Lung (tissue), 11 donors: ENCODE measurements at regions not wholly inside any gene's neighbourhood (a gene's known extent, or its start where the extent isn't known, plus 50 kb on each side); places are given as distances from the start of the nearest gene placed in this dataset.

Experiments used
- ATAC-seq: fragments of 200-7000 bp; cut with Tn5 transposase; one replicate; pipeline ENCODE4 v1.9.1; 2020; ENCODE audit warnings: moderate number of reproducible peaks; ENCODE audit not compliant: insufficient read depth, low FRiP score
- DNase-seq, 3 donors: peaks; one replicate each; pipeline ENCODE4 v3.0.0-alpha.2; 2013 to 2017
- H3K27ac ChIP-seq, 2 donors: one replicate each; pipeline ENCODE4 v1.5.1; 2013; ENCODE audit warnings: mild to moderate bottlenecking in 2 of 2, moderate library complexity in 2 of 2, control low read depth in 1 of 2, inconsistent platforms in 1 of 2, low read depth in 1 of 2, low read length in 1 of 2
- H3K27me3 ChIP-seq, 3 donors: one replicate each; pipeline ENCODE4 v1.5.1; 2013; ENCODE audit warnings: low read length in 2 of 3; ENCODE audit not compliant: control insufficient read depth in 3 of 3, insufficient read depth in 3 of 3
- H3K36me3 ChIP-seq, 4 donors: one replicate each; pipeline ENCODE4 v1.5.1; 2013; ENCODE audit warnings: low read length in 4 of 4, mild to moderate bottlenecking in 1 of 4, moderate library complexity in 1 of 4; ENCODE audit not compliant: control insufficient read depth in 4 of 4, insufficient read depth in 4 of 4
- H3K4me1 ChIP-seq, 5 donors: one replicate each; pipeline ENCODE4 v1.5.1; 2013; ENCODE audit warnings: low read length in 5 of 5, mild to moderate bottlenecking in 2 of 5, moderate library complexity in 1 of 5; ENCODE audit not compliant: control insufficient read depth in 5 of 5, insufficient read depth in 5 of 5
- H3K4me3 ChIP-seq: one replicate; pipeline ENCODE4 v1.5.1; 2013; ENCODE audit warnings: mild to moderate bottlenecking, control low read depth, moderate library complexity
- H3K9ac ChIP-seq, 2 donors: one replicate each; pipeline ENCODE4 v1.5.1; 2013; ENCODE audit warnings: low read length in 2 of 2, control low read depth in 1 of 2; ENCODE audit not compliant: insufficient read depth in 1 of 2
- H3K9me3 ChIP-seq, 4 donors: one replicate each; pipeline ENCODE4 v1.5.1; 2013; ENCODE audit warnings: low read length in 3 of 4, mild to moderate bottlenecking in 1 of 4, moderate library complexity in 1 of 4; ENCODE audit not compliant: control insufficient read depth in 4 of 4, insufficient read depth in 3 of 4
- WGBS, 2 donors: extraction: QIAGEN DNeasy Blood & Tissue Kit; methylation state at CpG; one replicate each; pipeline ENCODE4 v1.1.7; 2013; 5-methylcytosine and 5-hydroxymethylcytosine counted together
- TF ChIP-seq, protein P1 (sequence below): IDR thresholded peaks from 2 replicates; pipeline ENCODE4 v1.5.1; 2012; ENCODE audit warnings: mild to moderate bottlenecking; ENCODE audit errors: control extremely low read depth, extremely low read depth
- donor health status: control.
- donor health status: control.
- donor health status: Bipolar disorder and iron deficiency.
- donor health status: healthy.
- donor health status: DM: yes; HTN: yes; CAD: no.

DNA sequence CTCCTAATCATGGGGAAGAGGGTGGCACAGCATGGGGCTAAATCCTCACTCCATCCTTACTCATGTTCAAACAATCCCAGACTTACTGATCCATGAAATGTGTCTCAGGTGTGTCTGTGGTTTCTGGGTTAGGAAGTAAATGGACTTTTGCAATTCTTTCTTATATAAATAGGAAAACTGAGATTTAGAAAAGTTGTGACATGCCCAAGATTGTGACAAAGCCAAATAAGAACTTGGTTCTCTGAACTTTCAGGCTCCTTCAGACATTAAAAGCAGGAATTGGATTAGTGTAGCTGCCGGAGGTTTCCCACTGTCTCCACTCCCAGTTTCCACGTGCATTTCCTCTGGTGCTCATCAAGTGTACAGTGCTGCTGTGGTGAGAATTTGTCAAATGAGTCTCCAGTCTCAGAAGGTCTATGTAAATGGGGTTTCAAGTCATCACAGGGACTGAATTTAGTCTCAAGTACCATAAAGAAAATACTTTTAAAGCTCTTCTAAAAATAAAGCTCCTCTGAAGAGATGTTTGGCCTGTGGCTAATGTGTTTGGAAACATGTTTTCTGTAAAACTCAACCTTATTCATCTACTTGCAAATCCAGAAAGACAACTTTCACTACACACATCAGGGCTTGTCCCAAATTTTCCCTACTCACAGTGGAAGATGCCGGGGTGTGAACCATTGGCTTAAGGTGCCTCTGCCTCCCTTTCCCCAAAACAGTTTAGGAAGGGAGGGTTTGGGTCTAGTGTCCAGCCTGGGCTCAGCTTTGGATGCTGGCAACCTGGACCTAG lies 115.2 kb downstream of the NGF start:
- ATAC-seq (no peak), DNase-seq (no peak)
- Histone ChIP-seq H3K4me1 (peaks cover 0 to 1% (median 0%) of the 10 kb centered on the region in 5 donors), H3K9me3 (peaks cover 0 to 5% (median 0%) of the 10 kb centered on the region in 4 donors), H3K4me3 (no peak overlapping the region), H3K27ac (no peak overlapping the region), H3K27me3 (no peaks in the 10 kb centered on the region), H3K36me3 (no peaks in the 10 kb centered on the region), H3K9ac (no peak overlapping the region)
- TF ChIP-seq, protein P1, sequence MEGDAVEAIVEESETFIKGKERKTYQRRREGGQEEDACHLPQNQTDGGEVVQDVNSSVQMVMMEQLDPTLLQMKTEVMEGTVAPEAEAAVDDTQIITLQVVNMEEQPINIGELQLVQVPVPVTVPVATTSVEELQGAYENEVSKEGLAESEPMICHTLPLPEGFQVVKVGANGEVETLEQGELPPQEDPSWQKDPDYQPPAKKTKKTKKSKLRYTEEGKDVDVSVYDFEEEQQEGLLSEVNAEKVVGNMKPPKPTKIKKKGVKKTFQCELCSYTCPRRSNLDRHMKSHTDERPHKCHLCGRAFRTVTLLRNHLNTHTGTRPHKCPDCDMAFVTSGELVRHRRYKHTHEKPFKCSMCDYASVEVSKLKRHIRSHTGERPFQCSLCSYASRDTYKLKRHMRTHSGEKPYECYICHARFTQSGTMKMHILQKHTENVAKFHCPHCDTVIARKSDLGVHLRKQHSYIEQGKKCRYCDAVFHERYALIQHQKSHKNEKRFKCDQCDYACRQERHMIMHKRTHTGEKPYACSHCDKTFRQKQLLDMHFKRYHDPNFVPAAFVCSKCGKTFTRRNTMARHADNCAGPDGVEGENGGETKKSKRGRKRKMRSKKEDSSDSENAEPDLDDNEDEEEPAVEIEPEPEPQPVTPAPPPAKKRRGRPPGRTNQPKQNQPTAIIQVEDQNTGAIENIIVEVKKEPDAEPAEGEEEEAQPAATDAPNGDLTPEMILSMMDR = no peak
- 65 to 75% methylated on average over 3 of the region's 3 CpGs for WGBS, 2 donors

DNA sequence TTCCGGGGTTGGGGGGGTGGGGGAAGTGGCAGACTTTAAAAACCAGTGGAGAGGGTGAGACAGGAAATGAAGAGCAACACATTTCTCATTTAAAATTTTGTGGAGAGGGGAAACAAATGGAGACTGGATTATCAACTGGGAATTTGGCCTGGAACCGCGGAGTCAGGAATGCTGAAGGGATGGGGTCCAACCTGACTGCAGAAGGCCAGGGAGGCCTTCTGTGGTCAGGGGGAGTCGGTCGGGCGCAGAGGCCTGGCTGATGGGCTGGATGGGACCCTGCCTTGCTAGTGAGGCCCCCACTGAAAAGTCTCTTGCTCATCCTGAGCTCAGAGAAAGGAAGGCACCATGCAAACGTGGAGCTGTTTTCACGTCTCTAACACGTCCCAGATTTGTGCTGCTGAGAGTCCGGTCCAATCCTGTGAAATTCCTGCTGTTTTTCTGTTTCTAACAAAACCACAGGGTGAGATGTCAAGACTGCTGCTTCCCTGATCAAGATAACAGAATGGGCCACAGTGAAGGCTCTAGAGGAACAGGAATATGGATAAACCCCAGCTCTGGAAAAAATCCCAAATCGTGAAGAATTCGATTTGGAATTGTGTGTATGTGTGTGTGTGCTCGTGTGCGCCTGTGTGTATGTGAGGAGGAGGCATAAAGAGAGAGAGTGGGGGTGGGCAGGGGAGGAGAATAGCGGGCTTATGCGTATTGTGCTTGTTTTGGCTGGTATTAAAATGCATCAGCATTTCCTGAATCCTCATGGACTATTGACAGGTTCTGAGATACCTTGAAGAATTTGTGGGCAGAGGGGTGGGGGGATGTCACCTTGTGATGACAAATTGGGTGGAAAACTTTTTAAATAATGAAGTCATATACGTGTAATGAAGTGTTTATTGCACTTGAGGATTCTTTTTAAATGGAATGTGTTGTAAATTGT lies 117.4 kb downstream of the NGF start:
- H3K27ac ChIP-seq = no peak overlapping the region
- H3K9me3 ChIP-seq = peaks cover 0 to 2% (median 0%) of the 10 kb centered on the region in 4 donors
- ATAC-seq (no peak), DNase-seq (no peak)
- no peaks in the 10 kb centered on the region for H3K36me3 ChIP-seq
- 83 to 90% methylated on average over 17 of the region's 17 CpGs for WGBS, 2 donors
- peaks cover 0 to 6% (median 0%) of the 10 kb centered on the region in 5 donors for H3K4me1 ChIP-seq
- no peak overlapping the region for H3K9ac ChIP-seq
- H3K27me3 ChIP-seq = no peaks in the 10 kb centered on the region
- no peak overlapping the region for H3K4me3 ChIP-seq
- TF ChIP-seq, protein P1 = no peak

DNA sequence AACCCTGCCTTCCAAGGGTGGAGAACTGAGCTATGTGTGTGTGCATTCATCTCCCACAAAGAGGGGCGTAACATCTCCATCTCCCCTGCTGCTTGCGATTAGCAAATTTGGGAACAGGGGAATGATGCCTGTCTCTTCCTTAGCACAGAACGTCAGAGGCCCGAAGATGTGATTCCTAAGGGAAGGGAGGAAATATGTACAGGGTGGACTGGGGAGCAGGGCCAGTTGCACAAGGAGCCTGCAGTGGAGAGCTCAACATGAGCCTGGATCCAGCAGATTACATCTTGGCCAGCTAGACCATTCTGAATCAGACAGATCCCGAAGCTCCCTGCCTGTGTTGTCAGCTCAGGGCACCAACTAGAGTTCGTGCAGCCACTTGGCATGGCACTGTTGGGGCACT lies 118.1 kb downstream of the NGF start:
- peaks cover 0 to 2% (median 0%) of the 10 kb centered on the region in 4 donors for H3K9me3 ChIP-seq
- WGBS, 2 donors = 79 to 83% methylated on average over 6 of the region's 6 CpGs
- no peak overlapping the region for H3K4me3 ChIP-seq
- H3K4me1 ChIP-seq = peaks cover 0 to 6% (median 0%) of the 10 kb centered on the region in 5 donors
- no peak for ATAC-seq
- H3K9ac ChIP-seq = no peak overlapping the region
- TF ChIP-seq, protein P1 = no peak
- DNase-seq = no peak
- no peak overlapping the region for H3K27ac ChIP-seq
- H3K27me3 ChIP-seq = no peaks in the 10 kb centered on the region
- no peaks in the 10 kb centered on the region for H3K36me3 ChIP-seq
